NCI-H2196 (cell line): ENCODE measurements at regions not wholly inside any gene's neighbourhood (a gene's known extent, or its start where the extent isn't known, plus 50 kb on each side); places are given as distances from the start of the nearest gene placed in this dataset.
"Not testable (repeated sequence)": the region's sequence is repeated elsewhere in the genome, so short reads cannot be mapped to it uniquely, and the experiment has no call there.

ENCODE experiments used
- DNase-seq: peaks from one replicate; lab custom pipeline; 2025; ENCODE audit not compliant: unreplicated experiment; lab: John Stamatoyannopoulos, UW

- no peak for DNase-seq
Observed at GRCh38 chr1:194060481-194060880, 874.1 kb upstream of the B3GALT2 start.

DNA sequence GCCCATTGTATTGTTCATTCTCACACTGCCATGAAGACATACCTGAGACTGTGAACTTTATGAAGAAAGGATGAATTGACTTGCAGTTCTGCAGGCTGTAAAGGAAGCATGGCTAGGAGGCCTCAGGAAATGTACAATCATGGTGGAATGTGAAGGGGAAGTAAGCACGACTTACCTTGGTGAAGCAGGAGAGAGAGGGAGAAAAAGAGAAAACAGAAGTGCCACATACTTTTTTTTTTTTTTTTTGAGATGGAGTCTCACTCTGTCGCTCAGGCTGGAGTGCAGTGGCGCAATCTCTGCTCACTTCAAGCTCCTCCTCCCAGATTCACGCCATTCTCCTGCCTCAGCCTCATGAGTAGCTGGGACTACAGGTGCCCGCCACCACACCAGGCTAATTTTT, 871.9 kb upstream of the B3GALT2 start:
- not testable (repeated sequence) for DNase-seq

GRCh38 chr1:194056169-194056568, 869.8 kb upstream of the B3GALT2 start:
- DNase-seq: no peak

- no peak for DNase-seq
Observed at GRCh38 chr1:194055536-194055935, 869.1 kb upstream of the B3GALT2 start.

DNA sequence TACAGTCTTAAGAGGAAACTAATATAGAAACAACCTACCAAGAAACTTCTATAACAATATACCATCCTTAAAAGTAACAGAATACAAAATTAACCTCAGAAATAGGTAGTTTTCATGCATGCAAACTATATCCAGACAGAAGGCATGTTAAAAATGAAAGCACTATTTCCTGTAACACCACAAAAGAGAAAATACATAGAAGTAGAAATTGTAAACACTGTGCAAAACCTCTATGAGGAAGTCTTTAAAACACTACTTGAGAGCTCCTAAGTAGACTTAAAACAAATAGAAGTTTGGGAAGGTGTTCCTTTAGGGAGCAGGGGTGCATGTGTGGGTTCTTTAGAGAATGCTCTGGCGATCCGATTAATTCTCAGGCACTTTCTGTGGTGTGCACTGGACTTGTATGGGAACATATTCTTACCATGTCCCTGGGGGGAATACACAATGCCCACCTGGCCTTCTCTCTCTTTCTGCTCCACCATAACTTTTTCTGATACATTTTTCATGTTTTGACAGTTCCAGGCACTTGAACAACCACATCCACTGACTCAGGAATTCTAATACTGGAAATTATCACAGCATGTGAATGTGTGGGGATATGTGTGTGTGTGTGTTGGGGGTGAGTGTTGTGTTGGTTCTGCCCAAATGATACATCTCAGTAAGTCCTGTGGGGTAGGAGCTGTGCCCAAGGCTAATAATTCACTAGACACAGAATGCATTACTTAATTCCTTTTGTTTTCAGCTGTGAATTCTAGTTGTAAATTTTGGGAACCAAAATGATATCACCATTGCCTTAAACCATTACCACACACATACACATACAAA, 866.3 kb upstream of the B3GALT2 start:
- no peak for DNase-seq

DNA sequence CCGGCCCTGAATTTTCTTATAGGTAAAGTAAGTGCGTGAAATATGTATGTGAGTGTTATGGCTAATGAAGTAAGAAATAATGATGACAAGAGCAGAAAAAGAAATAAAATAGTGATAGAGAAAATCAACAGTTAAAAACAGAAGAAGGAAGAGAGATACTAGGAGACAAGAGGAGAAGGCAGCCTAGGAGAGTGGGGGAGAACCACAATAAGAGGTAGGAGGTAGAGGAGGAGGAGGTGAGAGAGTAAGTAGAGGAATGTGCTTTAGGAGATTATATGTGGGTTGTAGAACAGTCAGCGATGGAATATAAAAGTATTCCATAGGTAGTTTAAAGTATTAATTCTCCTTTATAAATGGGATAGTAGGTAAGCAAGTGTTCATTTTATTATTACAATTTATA, 861.5 kb upstream of the B3GALT2 start:
- DNase-seq: no peak

- DNase-seq: no peak
Observed at GRCh38 chr1:194047206-194047605, 860.8 kb upstream of the B3GALT2 start.

DNA sequence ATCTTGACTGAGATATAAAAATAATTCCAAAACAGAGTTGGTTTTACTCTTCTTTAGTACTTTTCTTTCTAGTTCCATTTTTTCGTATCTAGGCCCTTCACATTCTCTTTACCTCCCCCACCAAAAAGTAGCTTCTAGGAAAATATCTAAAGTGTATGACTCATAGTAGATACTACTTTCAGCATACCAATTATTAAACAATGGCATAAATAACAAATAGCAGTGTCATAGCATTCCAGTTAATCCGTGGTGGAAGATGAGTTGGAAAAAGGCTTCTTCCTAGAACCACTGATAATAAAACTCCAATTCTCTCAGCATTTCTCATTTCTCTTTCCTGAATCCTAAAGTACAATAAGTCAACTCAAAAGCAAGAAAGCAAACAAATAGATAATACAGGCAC, 859.0 kb upstream of the B3GALT2 start:
- DNase-seq: no peak

DNA sequence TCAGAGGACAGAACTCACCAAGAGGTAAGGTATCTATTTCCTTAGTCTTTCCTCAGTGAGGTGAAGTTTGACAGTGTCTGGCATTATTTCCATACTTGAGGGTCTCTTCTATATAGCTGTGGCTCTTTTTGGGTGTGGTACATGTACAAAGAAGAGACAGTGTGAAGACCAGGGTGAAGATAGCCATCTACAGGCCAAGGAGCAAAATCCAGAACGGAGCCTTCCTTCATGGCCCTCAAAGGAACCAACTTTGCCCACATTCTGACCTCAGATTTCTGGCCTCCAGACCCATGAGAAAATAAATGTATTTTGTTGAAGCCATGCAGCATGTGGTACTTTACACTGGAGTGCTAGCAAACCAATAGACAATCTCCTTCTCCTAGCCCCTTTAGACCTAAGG, 858.5 kb upstream of the B3GALT2 start:
- DNase-seq: no peak

GRCh38 chr1:194043984-194044755, 857.8 kb upstream of the B3GALT2 start:
- no peak for DNase-seq

- no peak for DNase-seq
Observed at GRCh38 chr1:194042736-194043135, 856.3 kb upstream of the B3GALT2 start.

GRCh38 chr1:194040496-194040895, 854.1 kb upstream of the B3GALT2 start:
- DNase-seq: no peak

DNA sequence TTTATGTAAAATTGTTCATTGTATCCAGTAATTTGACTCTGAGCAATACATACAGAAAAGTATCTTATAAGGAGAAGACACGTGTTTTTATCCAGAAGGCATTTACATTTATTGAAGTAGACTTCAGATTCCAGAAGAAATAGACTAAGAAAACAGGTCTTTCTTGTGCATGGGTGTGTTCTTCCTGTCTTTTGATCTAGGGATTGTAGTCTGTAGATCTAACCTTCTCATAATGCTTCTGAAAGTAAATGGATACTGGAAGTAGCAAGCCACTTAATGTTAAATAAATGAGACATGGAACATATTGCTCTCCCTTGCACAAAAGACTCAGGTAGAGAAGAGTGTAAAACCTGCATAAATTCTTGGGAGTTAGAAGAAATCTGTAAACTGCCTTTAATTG, 853.2 kb upstream of the B3GALT2 start:
- DNase-seq: no peak

GRCh38 chr1:194033646-194034045, 847.2 kb upstream of the B3GALT2 start:
- DNase-seq: no peak

GRCh38 chr1:194028002-194028401, 841.6 kb upstream of the B3GALT2 start:
- no peak for DNase-seq

DNA sequence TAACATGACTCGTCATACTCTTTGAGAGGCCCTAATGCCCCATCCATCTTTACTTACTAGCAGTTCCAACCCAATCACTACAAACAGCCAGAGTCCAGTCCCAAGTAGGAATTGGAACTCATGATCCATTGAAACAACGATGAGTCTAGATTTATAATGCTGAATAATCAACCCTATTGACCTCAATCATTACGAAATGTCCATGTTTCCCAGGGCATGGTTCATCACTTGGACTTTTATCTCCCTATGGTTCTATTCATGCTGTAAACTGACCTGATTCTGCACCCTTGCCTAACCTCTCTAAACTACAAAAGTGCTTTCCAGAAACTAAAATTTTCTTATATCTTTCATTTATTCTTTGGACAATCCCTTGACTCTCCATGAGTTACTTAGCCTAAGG, 840.0 kb upstream of the B3GALT2 start:
- no peak for DNase-seq

DNA sequence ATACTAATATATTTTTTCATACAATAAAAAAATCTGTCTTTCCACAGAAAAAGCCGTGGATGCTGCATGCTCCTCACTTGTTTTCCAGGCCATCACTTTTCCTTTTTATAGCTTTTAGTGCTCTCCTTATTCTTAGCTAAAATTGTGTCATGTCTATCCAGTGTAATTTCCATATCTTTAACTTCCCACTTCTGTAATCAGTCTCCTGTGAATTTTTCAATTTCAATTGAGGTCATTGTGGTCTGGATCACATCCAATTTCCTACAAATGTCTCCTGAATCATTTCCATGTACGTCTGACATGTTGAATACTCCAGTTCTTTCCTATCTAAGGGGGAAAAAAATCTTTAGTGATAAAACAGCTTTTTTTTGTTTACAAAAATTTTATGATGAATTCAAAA, 838.2 kb upstream of the B3GALT2 start:
- no peak for DNase-seq

GRCh38 chr1:194014014-194014413, 827.6 kb upstream of the B3GALT2 start:
- no peak for DNase-seq

GRCh38 chr1:194013561-194013960, 827.1 kb upstream of the B3GALT2 start:
- DNase-seq: no peak

GRCh38 chr1:194004146-194004545, 817.7 kb upstream of the B3GALT2 start:
- DNase-seq: no peak

- DNase-seq: not testable (repeated sequence)
Observed at GRCh38 chr1:194001726-194002350, 815.4 kb upstream of the B3GALT2 start.

- DNase-seq: no peak
Observed at GRCh38 chr1:193988885-193989284, 802.5 kb upstream of the B3GALT2 start.
